Mucosa of rectum (tissue), 2 donors: ENCODE measurements at regions not wholly inside any gene's neighbourhood (a gene's known extent, or its start where the extent isn't known, plus 50 kb on each side); places are given as distances from the start of the nearest gene placed in this dataset.

Source experiments
- H3K27ac ChIP-seq, 2 donors: one replicate each; pipeline ENCODE4 v1.7.0; 2013; ENCODE audit warnings: inconsistent platforms in 2 of 2, low read depth in 2 of 2, low read length in 2 of 2
- H3K27me3 ChIP-seq, 2 donors: one replicate each; pipeline ENCODE4 v1.7.0; 2013; ENCODE audit warnings: low read length in 2 of 2; ENCODE audit not compliant: control insufficient read depth in 2 of 2, insufficient read depth in 2 of 2
- H3K36me3 ChIP-seq, 2 donors: one replicate each; pipeline ENCODE4 v1.7.0; 2013; ENCODE audit warnings: low read length in 2 of 2; ENCODE audit not compliant: control insufficient read depth in 2 of 2, insufficient read depth in 2 of 2
- H3K4me1 ChIP-seq, 2 donors: one replicate each; pipeline ENCODE4 v1.7.0; 2013; ENCODE audit warnings: low read length in 2 of 2, mild to moderate bottlenecking in 1 of 2; ENCODE audit not compliant: control insufficient read depth in 2 of 2, insufficient read depth in 2 of 2
- H3K4me3 ChIP-seq, 2 donors: one replicate each; pipeline ENCODE4 v1.7.0; 2013; ENCODE audit warnings: low read length in 2 of 2
- H3K9ac ChIP-seq, 2 donors: one replicate each; pipeline ENCODE4 v1.7.0; 2013; ENCODE audit warnings: low read length in 2 of 2, low read depth in 1 of 2, mild to moderate bottlenecking in 1 of 2
- H3K9me3 ChIP-seq, 2 donors: one replicate each; pipeline ENCODE4 v1.7.0; 2013; ENCODE audit warnings: low read length in 2 of 2; ENCODE audit not compliant: control insufficient read depth in 2 of 2
- donor health status: healthy.
- donor health status: Normal muscosa, but diverticular disease.

GRCh38 chr5:174189654-174190541 lies 144.4 kb downstream of the NSG2 start:
- H3K9me3 ChIP-seq, result no peaks in the 10 kb centered on the region
- no peaks in the 10 kb centered on the region for H3K4me1 ChIP-seq
- H3K36me3 ChIP-seq, result no peaks in the 10 kb centered on the region
- no peak overlapping the region for H3K27ac ChIP-seq
- no peak overlapping the region for H3K9ac ChIP-seq
- H3K27me3 ChIP-seq, result no peaks in the 10 kb centered on the region
- no peak overlapping the region for H3K4me3 ChIP-seq

DNA sequence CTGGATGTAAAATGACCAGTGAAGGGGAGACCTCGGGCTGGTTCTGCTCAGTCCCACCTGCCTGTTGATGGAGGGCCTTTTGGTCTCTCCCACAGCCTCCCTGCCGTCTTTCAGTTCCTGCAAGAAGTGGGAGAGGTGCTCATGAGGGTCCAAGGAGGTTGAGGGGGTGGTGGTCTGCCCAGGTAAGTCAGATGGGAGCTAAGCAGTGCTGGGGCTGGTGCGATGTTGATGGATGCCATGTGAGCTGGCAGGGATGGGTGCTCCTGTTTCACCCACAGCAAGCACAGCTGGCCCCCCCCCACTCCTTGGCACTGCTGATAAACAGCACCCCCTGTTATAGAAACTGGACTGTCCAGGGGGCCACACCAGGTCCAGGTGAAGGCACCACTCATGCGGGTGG lies 145.6 kb downstream of the NSG2 start:
- no peaks in the 10 kb centered on the region for H3K4me1 ChIP-seq
- no peak overlapping the region for H3K4me3 ChIP-seq
- H3K36me3 ChIP-seq, result no peaks in the 10 kb centered on the region
- no peaks in the 10 kb centered on the region for H3K27me3 ChIP-seq
- H3K9me3 ChIP-seq, result no peaks in the 10 kb centered on the region
- no peak overlapping the region for H3K27ac ChIP-seq
- H3K9ac ChIP-seq, result no peak overlapping the region

DNA sequence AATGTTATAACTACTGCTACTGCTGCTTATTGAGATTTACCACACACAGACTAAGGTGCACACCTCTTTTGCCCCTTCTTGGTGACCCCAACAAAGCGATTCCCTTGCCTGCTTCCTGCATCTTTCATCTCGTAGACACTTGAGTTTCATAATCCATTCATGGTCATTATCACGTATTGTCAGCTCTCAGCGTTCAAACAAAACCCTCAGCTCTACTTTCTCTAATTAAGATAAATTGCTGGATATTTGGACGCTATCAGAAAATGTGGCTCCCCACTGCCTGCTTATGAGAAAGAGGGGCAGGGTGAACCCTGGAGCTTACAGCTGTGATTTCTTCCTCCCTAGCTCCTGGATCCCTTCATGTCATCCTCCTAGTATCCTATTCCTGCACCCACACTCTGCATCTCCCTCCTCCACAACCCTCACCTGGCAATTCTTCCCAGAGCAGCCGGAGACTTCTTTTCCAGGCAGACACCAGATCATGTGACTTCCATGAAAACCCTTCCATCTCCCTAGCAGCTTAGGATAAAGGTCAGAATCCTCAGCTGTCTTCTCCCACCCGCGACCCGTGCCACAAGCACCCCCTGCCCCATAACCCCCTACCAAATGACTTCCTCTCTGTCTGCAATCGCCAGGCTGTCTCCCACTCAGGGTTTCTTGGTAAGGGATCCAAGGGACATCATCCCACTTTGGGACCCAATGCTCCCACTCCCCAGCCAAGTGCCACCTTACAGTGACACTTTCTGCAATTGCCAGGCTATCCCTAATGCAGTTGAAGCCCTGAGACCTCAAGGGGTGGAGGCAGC lies 146.5 kb downstream of the NSG2 start:
- H3K4me1 ChIP-seq, result no peaks in the 10 kb centered on the region
- no peaks in the 10 kb centered on the region for H3K9me3 ChIP-seq
- no peak overlapping the region for H3K4me3 ChIP-seq
- H3K36me3 ChIP-seq, result no peaks in the 10 kb centered on the region
- no peak overlapping the region for H3K9ac ChIP-seq
- no peak overlapping the region for H3K27ac ChIP-seq
- H3K27me3 ChIP-seq, result no peaks in the 10 kb centered on the region

GRCh38 chr5:174192901-174193300 lies 147.4 kb downstream of the NSG2 start:
- no peaks in the 10 kb centered on the region for H3K36me3 ChIP-seq
- H3K4me1 ChIP-seq, result no peaks in the 10 kb centered on the region
- no peaks in the 10 kb centered on the region for H3K27me3 ChIP-seq
- no peak overlapping the region for H3K27ac ChIP-seq
- H3K9me3 ChIP-seq, result no peaks in the 10 kb centered on the region
- H3K4me3 ChIP-seq, result no peak overlapping the region
- H3K9ac ChIP-seq, result no peak overlapping the region

DNA sequence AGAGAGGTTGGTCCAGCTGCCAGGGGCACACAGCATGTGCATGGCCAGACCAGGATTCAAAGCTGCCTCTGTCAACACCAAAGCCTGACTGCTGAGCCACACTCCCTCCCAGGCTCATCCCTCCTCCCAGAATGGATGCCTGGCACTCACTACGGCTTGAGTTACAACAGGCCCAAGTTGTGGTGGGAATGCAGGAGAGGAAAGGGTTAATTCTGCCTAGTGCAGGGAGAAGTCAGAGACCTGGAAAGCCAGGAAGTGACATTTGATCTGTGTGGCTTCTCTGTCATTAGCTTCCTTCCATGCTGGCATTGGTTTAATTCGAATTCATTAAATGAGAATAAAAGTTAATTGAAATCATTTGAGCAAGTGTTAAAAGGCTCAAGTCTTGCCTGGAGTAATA lies 150.0 kb downstream of the NSG2 start:
- Histone ChIP-seq H3K27ac (no peak overlapping the region), H3K9ac (no peak overlapping the region), H3K27me3 (no peaks in the 10 kb centered on the region), H3K4me1 (no peaks in the 10 kb centered on the region), H3K36me3 (no peaks in the 10 kb centered on the region), H3K4me3 (no peak overlapping the region), H3K9me3 (no peaks in the 10 kb centered on the region)

DNA sequence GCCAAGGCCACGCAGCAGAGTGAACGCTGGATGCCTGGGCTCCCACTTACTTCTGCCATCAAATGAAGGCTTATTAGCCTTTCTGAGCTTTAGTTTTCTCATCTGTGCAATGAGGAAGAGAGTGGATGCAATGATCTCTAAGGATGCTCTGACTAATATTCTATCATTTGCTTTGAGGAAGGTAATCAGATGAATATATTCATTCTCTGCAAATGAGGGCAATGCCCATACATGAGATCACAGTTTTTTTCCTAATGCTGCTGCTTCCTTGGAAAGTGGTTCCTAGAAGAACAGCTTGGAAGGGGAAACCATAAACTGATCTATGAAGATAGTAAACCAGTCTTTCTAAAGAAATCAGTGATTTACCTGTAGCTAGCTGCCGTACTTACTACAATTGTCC lies 152.4 kb downstream of the NSG2 start:
- Histone ChIP-seq H3K9ac (no peak overlapping the region), H3K4me1 (no peaks in the 10 kb centered on the region), H3K4me3 (no peak overlapping the region), H3K27ac (no peak overlapping the region), H3K27me3 (no peaks in the 10 kb centered on the region), H3K9me3 (no peaks in the 10 kb centered on the region), H3K36me3 (no peaks in the 10 kb centered on the region)

- Histone ChIP-seq H3K9me3 (no peaks in the 10 kb centered on the region), H3K9ac (no peak overlapping the region), H3K4me1 (no peaks in the 10 kb centered on the region), H3K27me3 (no peaks in the 10 kb centered on the region), H3K27ac (no peak overlapping the region), H3K36me3 (no peaks in the 10 kb centered on the region), H3K4me3 (no peak overlapping the region)
Observed at GRCh38 chr5:174198541-174198940, 153.0 kb downstream of the NSG2 start.

DNA sequence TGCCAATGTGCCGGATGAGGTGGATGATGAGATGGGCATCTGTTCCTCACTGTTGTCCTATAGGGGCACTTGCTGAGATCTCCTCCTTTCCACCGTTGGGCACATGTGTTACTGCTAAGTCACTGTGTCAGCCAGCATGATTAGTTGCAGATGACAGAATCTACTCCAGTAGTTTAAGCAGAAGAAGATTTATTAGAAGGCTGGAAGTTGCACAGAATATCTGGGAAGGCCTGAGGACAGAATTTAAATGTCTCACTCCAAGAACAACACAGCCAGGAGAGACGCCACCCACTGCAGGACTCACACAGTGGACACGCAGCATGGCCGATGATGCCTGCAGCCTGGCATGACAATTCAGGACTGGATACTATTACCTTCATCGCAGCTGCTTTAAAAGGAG lies 157.5 kb downstream of the NSG2 start:
- H3K9ac ChIP-seq, result no peak overlapping the region
- no peaks in the 10 kb centered on the region for H3K36me3 ChIP-seq
- H3K9me3 ChIP-seq, result no peaks in the 10 kb centered on the region
- no peaks in the 10 kb centered on the region for H3K4me1 ChIP-seq
- no peaks in the 10 kb centered on the region for H3K27me3 ChIP-seq
- H3K27ac ChIP-seq, result no peak overlapping the region
- H3K4me3 ChIP-seq, result no peak overlapping the region

- Histone ChIP-seq H3K27me3 (no peaks in the 10 kb centered on the region), H3K4me3 (no peak overlapping the region), H3K27ac (no peak overlapping the region), H3K9ac (no peak overlapping the region), H3K9me3 (no peaks in the 10 kb centered on the region), H3K4me1 (no peaks in the 10 kb centered on the region), H3K36me3 (no peaks in the 10 kb centered on the region)
Observed at GRCh38 chr5:174204535-174205313, 159.2 kb downstream of the NSG2 start.

- Histone ChIP-seq H3K27me3 (no peaks in the 10 kb centered on the region), H3K4me1 (no peaks in the 10 kb centered on the region), H3K36me3 (no peaks in the 10 kb centered on the region), H3K9ac (no peak overlapping the region), H3K4me3 (no peak overlapping the region), H3K27ac (no peak overlapping the region), H3K9me3 (no peaks in the 10 kb centered on the region)
Observed at GRCh38 chr5:174205939-174206338, 160.4 kb downstream of the NSG2 start.
